ENCODE measurements at regions not wholly inside any gene's neighbourhood (a gene's known extent, or its start where the extent isn't known, plus 50 kb on each side); places are given as distances from the start of the nearest gene placed in this dataset.

GRCh38 chr2:76082509-76082908, 371.8 kb upstream of the GCFC2 start:
- no peaks in the 10 kb centered on the region for H3K27me3 ChIP-seq
- H3K9me2 ChIP-seq (replicated peaks; ENCODE audit: insufficient read depth) = no peaks in the 10 kb centered on the region
- no peak overlapping the region for H3K4me3 ChIP-seq
- no peaks in the 10 kb centered on the region for H3K4me1 ChIP-seq (ENCODE audit: insufficient read depth)
- H4K20me1 ChIP-seq (ENCODE audit: insufficient read depth, poor library complexity, severe bottlenecking) = no peaks in the 10 kb centered on the region
- H2AFZ ChIP-seq = no peak overlapping the region
- H3K4me2 ChIP-seq = no peak overlapping the region
- no peaks in the 10 kb centered on the region for H3K36me3 ChIP-seq (replicated peaks; ENCODE audit: insufficient read depth, low read depth)
- H3K9me3 ChIP-seq (ENCODE audit: low read depth) = no peaks in the 10 kb centered on the region
- no peak overlapping the region for H3K27ac ChIP-seq
- H3K79me2 ChIP-seq = no peaks in the 10 kb centered on the region
- no peak for DNase-seq (ENCODE audit: low spot score)
- TF ChIP-seq EZH2phosphoT487 (IDR thresholded peaks at IDR 0.05; ENCODE audit: low read depth, severe bottlenecking, unreplicated experiment) = no peak
- no peak for TF ChIP-seq EZH2 (IDR thresholded peaks at IDR 0.05; ENCODE audit: borderline replicate concordance)
- TF ChIP-seq, protein P1, sequence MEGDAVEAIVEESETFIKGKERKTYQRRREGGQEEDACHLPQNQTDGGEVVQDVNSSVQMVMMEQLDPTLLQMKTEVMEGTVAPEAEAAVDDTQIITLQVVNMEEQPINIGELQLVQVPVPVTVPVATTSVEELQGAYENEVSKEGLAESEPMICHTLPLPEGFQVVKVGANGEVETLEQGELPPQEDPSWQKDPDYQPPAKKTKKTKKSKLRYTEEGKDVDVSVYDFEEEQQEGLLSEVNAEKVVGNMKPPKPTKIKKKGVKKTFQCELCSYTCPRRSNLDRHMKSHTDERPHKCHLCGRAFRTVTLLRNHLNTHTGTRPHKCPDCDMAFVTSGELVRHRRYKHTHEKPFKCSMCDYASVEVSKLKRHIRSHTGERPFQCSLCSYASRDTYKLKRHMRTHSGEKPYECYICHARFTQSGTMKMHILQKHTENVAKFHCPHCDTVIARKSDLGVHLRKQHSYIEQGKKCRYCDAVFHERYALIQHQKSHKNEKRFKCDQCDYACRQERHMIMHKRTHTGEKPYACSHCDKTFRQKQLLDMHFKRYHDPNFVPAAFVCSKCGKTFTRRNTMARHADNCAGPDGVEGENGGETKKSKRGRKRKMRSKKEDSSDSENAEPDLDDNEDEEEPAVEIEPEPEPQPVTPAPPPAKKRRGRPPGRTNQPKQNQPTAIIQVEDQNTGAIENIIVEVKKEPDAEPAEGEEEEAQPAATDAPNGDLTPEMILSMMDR (IDR thresholded peaks at IDR 0.05; ENCODE audit: poor library complexity) = no peak
- 58% methylated on average over 3 of the region's 3 CpGs for WGBS (ENCODE audit: low lambda C conversion rate, missing lambda C conversion rate)

- WGBS (ENCODE audit: low lambda C conversion rate, missing lambda C conversion rate) = 40% methylated on average over 2 of the region's 2 CpGs
- no peaks in the 10 kb centered on the region for H3K79me2 ChIP-seq
- TF ChIP-seq, protein P1 (IDR thresholded peaks at IDR 0.05; ENCODE audit: poor library complexity) = no peak
- TF ChIP-seq EZH2phosphoT487 (IDR thresholded peaks at IDR 0.05; ENCODE audit: low read depth, severe bottlenecking, unreplicated experiment) = no peak
- TF ChIP-seq EZH2 (IDR thresholded peaks at IDR 0.05; ENCODE audit: borderline replicate concordance) = no peak
- H3K4me1 ChIP-seq (ENCODE audit: insufficient read depth) = no peaks in the 10 kb centered on the region
- H3K4me2 ChIP-seq = no peak overlapping the region
- no peaks in the 10 kb centered on the region for H3K27me3 ChIP-seq
- no peak overlapping the region for H3K27ac ChIP-seq
- H3K4me3 ChIP-seq = no peak overlapping the region
- no peaks in the 10 kb centered on the region for H3K9me2 ChIP-seq (replicated peaks; ENCODE audit: insufficient read depth)
- no peak overlapping the region for H2AFZ ChIP-seq
- no peaks in the 10 kb centered on the region for H3K36me3 ChIP-seq (replicated peaks; ENCODE audit: insufficient read depth, low read depth)
- DNase-seq (ENCODE audit: low spot score) = no peak
- no peaks in the 10 kb centered on the region for H4K20me1 ChIP-seq (ENCODE audit: insufficient read depth, poor library complexity, severe bottlenecking)
- no peaks in the 10 kb centered on the region for H3K9me3 ChIP-seq (ENCODE audit: low read depth)
These were observed 369.4 kb upstream of the GCFC2 start for GRCh38 chr2:76080154-76080553.

- no peaks in the 10 kb centered on the region for H3K9me2 ChIP-seq (replicated peaks; ENCODE audit: insufficient read depth)
- H3K4me2 ChIP-seq = no peak overlapping the region
- H3K9me3 ChIP-seq (ENCODE audit: low read depth) = no peaks in the 10 kb centered on the region
- no peaks in the 10 kb centered on the region for H4K20me1 ChIP-seq (ENCODE audit: insufficient read depth, poor library complexity, severe bottlenecking)
- no peaks in the 10 kb centered on the region for H3K79me2 ChIP-seq
- no peak overlapping the region for H3K27ac ChIP-seq
- no peak for DNase-seq (ENCODE audit: low spot score)
- whole genome bisulfite sequencing (ENCODE audit: low lambda C conversion rate, missing lambda C conversion rate) = 75% methylated on average over 1 of the region's 1 CpG
- no peaks in the 10 kb centered on the region for H3K27me3 ChIP-seq
- TF ChIP-seq EZH2 (IDR thresholded peaks at IDR 0.05; ENCODE audit: borderline replicate concordance) (no peak), EZH2phosphoT487 (IDR thresholded peaks at IDR 0.05; ENCODE audit: low read depth, severe bottlenecking, unreplicated experiment) (no peak)
- TF ChIP-seq, protein P1 (IDR thresholded peaks at IDR 0.05; ENCODE audit: poor library complexity) = no peak
- no peak overlapping the region for H2AFZ ChIP-seq
- no peaks in the 10 kb centered on the region for H3K4me1 ChIP-seq (ENCODE audit: insufficient read depth)
- H3K36me3 ChIP-seq (replicated peaks; ENCODE audit: insufficient read depth, low read depth) = no peaks in the 10 kb centered on the region
- no peak overlapping the region for H3K4me3 ChIP-seq
These were observed 364.4 kb upstream of the GCFC2 start for GRCh38 chr2:76075126-76075525.

Data from hepatocyte (in vitro differentiated cells).